HEK293 (cell line): ENCODE measurements at regions not wholly inside any gene's neighbourhood (a gene's known extent, or its start where the extent isn't known, plus 50 kb on each side); places are given as distances from the start of the nearest gene placed in this dataset.
A peak's percentile ranks its signal among the peaks of the same experiment; 100 is the strongest.

ENCODE experiments used
- CTCF ChIA-PET: fragments of 350-600 bp; formaldehyde crosslinking; extraction: SDS; loops from one replicate; lab custom pipeline; 2021; ENCODE audit warnings: antibody characterized with exemption; lab: Yijun Ruan, JAX
- POLR2A ChIA-PET: fragments of 300-600 bp; formaldehyde crosslinking; extraction: SDS; loops from one replicate; lab custom pipeline; 2020; ENCODE audit warnings: antibody characterized with exemption, inconsistent platforms; lab: Yijun Ruan, JAX
- H3K27ac ChIP-seq: fragments of 200-500 bp; sonication (Bioruptor generic); 2 replicates; pipeline ENCODE4 v1.5.1; 2014; ENCODE audit warnings: low read depth, low read length, control low read depth, inconsistent platforms; ENCODE audit errors: extremely low read depth
- H3K36me3 ChIP-seq, 2 experiments: fragments of 200-500 bp in 1 of 2; sonication (Bioruptor generic) in 1 of 2; 1 replicate in 1 of 2; 2 replicates in 1 of 2; pipeline ENCODE4 v1.5.1; 2014 to 2017; ENCODE audit warnings: inconsistent platforms in 2 of 2, low read length in 2 of 2; ENCODE audit not compliant: control insufficient read depth in 2 of 2, insufficient read depth in 1 of 2
- H3K4me1 ChIP-seq: fragments of 200-500 bp; sonication (Bioruptor generic); 2 replicates; pipeline ENCODE4 v1.5.1; 2014; ENCODE audit warnings: mild to moderate bottlenecking, low read length, inconsistent platforms; ENCODE audit not compliant: control insufficient read depth, insufficient read depth
- H3K4me3 ChIP-seq: 2 replicates; pipeline ENCODE4 v1.5.1; 2011; ENCODE audit warnings: low read depth, mild to moderate bottlenecking, control low read depth, low read length, moderate library complexity
- H3K9me3 ChIP-seq: fragments of 200-500 bp; sonication (Bioruptor generic); 2 replicates; pipeline ENCODE4 v1.5.1; 2014; ENCODE audit warnings: low read depth, low read length, inconsistent platforms; ENCODE audit not compliant: control insufficient read depth, insufficient read depth
- BCL11A ChIP-seq: fragments of 450-650 bp; formaldehyde crosslinking; IDR thresholded peaks from 2 replicates; pipeline ENCODE4 v1.5.1; 2016; ENCODE audit warnings: low read depth, missing biosample characterization, missing genetic modification characterization
- ELK4 ChIP-seq: IDR thresholded peaks from 2 replicates; pipeline ENCODE4 v1.6.1; 2011; ENCODE audit warnings: mild to moderate bottlenecking, low read depth, low read length, borderline replicate concordance
- GLIS1 ChIP-seq: fragments of 450-650 bp; formaldehyde crosslinking; IDR thresholded peaks from 2 replicates; pipeline ENCODE4 v1.5.1; 2016; ENCODE audit warnings: missing biosample characterization, missing genetic modification characterization
- IKZF3 ChIP-seq: fragments of 450-650 bp; IDR thresholded peaks from 2 replicates; pipeline ENCODE4 v1.5.0; 2018; ENCODE audit warnings: missing biosample characterization, mild to moderate bottlenecking, missing genetic modification characterization, moderate library complexity
- KLF10 ChIP-seq: fragments of 450-650 bp; IDR thresholded peaks from 2 replicates; pipeline ENCODE4 v1.5.1; 2018; ENCODE audit warnings: missing biosample characterization, mild to moderate bottlenecking, missing genetic modification characterization
- KLF7 ChIP-seq: fragments of 450-650 bp; formaldehyde crosslinking; IDR thresholded peaks from 2 replicates; pipeline ENCODE4 v1.5.1; 2016; ENCODE audit warnings: missing biosample characterization, missing genetic modification characterization, borderline replicate concordance
- MEIS1 ChIP-seq: sonication (generic); formaldehyde crosslinking; IDR thresholded peaks from 2 replicates; pipeline ENCODE4 v1.8.1; 2022; ENCODE audit warnings: missing genetic modification reagents, mild to moderate bottlenecking, borderline replicate concordance
- SETDB1 ChIP-seq: IDR thresholded peaks from one replicate; pipeline ENCODE4 v1.6.1; 2017; ENCODE audit warnings: mild to moderate bottlenecking, low read length, moderate library complexity, mixed read lengths; ENCODE audit not compliant: insufficient read length
- ZBTB6 ChIP-seq: fragments of 450-650 bp; formaldehyde crosslinking; IDR thresholded peaks from 2 replicates; pipeline ENCODE4 v1.5.1; 2017; ENCODE audit warnings: missing biosample characterization, missing genetic modification characterization
- ZBTB7A ChIP-seq: fragments of 450-650 bp; formaldehyde crosslinking; IDR thresholded peaks from 2 replicates; pipeline ENCODE4 v1.5.1; 2016; ENCODE audit warnings: low read depth, missing biosample characterization, missing genetic modification characterization
- ZNF133 ChIP-seq: fragments of 450-650 bp; formaldehyde crosslinking; IDR thresholded peaks from 2 replicates; pipeline ENCODE4 v1.5.1; 2016; ENCODE audit warnings: missing biosample characterization, missing genetic modification characterization
- ZNF146 ChIP-seq: fragments of 450-650 bp; formaldehyde crosslinking; IDR thresholded peaks from 2 replicates; pipeline ENCODE4 v1.5.1; 2016; ENCODE audit warnings: missing biosample characterization, missing genetic modification characterization
- ZNF157 ChIP-seq: fragments of 450-650 bp; formaldehyde crosslinking; IDR thresholded peaks from 2 replicates; pipeline ENCODE4 v1.5.1; 2016; ENCODE audit warnings: missing biosample characterization, missing genetic modification characterization
- ZNF19 ChIP-seq: fragments of 450-650 bp; formaldehyde crosslinking; IDR thresholded peaks from 2 replicates; pipeline ENCODE4; 2016; ENCODE audit warnings: missing biosample characterization, missing genetic modification characterization, low read depth
- ZNF2 ChIP-seq: fragments of 450-650 bp; formaldehyde crosslinking; IDR thresholded peaks from 2 replicates; pipeline ENCODE4 v1.5.1; 2016; ENCODE audit warnings: missing biosample characterization, missing genetic modification characterization
- ZNF394 ChIP-seq: fragments of 450-650 bp; formaldehyde crosslinking; IDR thresholded peaks from 2 replicates; pipeline ENCODE4 v1.5.1; 2016; ENCODE audit warnings: missing biosample characterization, missing genetic modification characterization, mild to moderate bottlenecking, moderate library complexity, borderline replicate concordance
- ZNF423 ChIP-seq: fragments of 450-650 bp; formaldehyde crosslinking; IDR thresholded peaks from 2 replicates; pipeline ENCODE4 v1.5.1; 2016; ENCODE audit warnings: missing biosample characterization, missing genetic modification characterization
- ZNF433 ChIP-seq: fragments of 450-650 bp; formaldehyde crosslinking; IDR thresholded peaks from 2 replicates; pipeline ENCODE4 v1.5.1; 2016; ENCODE audit warnings: missing biosample characterization, missing genetic modification characterization, low read depth
- ZNF530 ChIP-seq: fragments of 450-650 bp; formaldehyde crosslinking; IDR thresholded peaks from 2 replicates; pipeline ENCODE4 v1.5.1; 2016; ENCODE audit warnings: low read depth, missing biosample characterization, missing genetic modification characterization
- ZNF560 ChIP-seq: fragments of 450-650 bp; formaldehyde crosslinking; IDR thresholded peaks from 2 replicates; pipeline ENCODE4 v1.5.1; 2017; ENCODE audit warnings: missing biosample characterization, missing genetic modification characterization, borderline replicate concordance
- ZNF610 ChIP-seq: fragments of 450-650 bp; formaldehyde crosslinking; IDR thresholded peaks from 2 replicates; pipeline ENCODE4 v1.5.1; 2016; ENCODE audit warnings: missing biosample characterization, missing genetic modification characterization, borderline replicate concordance
- ZNF624 ChIP-seq: fragments of 450-650 bp; formaldehyde crosslinking; IDR thresholded peaks from 2 replicates; pipeline ENCODE4 v1.5.1; 2017; ENCODE audit warnings: missing biosample characterization, missing genetic modification characterization
- ZNF670 ChIP-seq: fragments of 450-650 bp; formaldehyde crosslinking; IDR thresholded peaks from 2 replicates; pipeline ENCODE4 v1.5.1; 2016; ENCODE audit warnings: missing biosample characterization, missing genetic modification characterization, low read depth
- ZNF768 ChIP-seq: fragments of 450-650 bp; formaldehyde crosslinking; IDR thresholded peaks from 2 replicates; pipeline ENCODE4 v1.5.1; 2018; ENCODE audit warnings: missing biosample characterization, mild to moderate bottlenecking, missing genetic modification characterization
- ZSCAN30 ChIP-seq: fragments of 450-650 bp; IDR thresholded peaks from 2 replicates; pipeline ENCODE4 v1.5.1; 2018; ENCODE audit warnings: missing biosample characterization, mild to moderate bottlenecking, missing genetic modification characterization, moderate library complexity
- TF ChIP-seq, protein P1 (sequence below): fragments of 450-650 bp; formaldehyde crosslinking; IDR thresholded peaks from 2 replicates; pipeline ENCODE4 v1.5.1; 2016; ENCODE audit warnings: missing biosample characterization, missing genetic modification characterization, low read depth

- Histone ChIP-seq H3K36me3 (no peaks in the 10 kb centered on the region), H3K27ac (no peak overlapping the region), H3K4me3 (no peak overlapping the region), H3K4me1 (no peaks in the 10 kb centered on the region), H3K9me3 (no peaks in the 10 kb centered on the region)
- CTCF ChIA-PET, result interaction anchor here (0.6 to 1.7 kb wide), 4 partner anchors 23 to 453 kb away, joined by 3 to 6 read pairs (median 4); no protein-coding TSS in a partner anchor
- POLR2A ChIA-PET, result no interaction called here
- TF ChIP-seq KLF10 (tag by site-specific recombination) (no peak), GLIS1 (tag by site-specific recombination) (0 out of 2 replicates have a peak, but pooled peaks have one; percentile 8), ZNF2 (no peak), ZNF157 (tag by site-specific recombination) (no peak)
Measured at GRCh38 chr16:86067516-86067915, 168.6 kb downstream of the IRF8 start.

DNA sequence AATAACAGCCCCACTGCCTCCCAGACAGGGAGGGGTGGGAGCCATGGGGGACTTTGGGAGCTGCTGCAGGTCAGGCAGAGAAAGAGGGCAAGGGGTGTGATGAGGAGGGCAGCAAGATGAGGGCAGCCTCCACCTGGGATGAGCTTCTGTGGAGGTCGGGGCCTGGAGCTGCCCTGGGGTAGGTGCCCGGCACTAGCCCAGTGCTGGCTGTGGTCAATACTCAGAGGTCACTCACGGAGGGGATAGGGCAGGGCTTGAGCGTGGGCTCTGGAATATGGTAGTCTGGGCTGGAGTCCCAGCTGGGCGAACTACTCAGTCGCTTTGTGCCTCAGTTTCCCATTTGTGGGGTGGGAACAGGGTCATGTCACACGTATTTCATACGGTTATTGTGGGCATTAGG, 169.0 kb downstream of the IRF8 start:
- H3K36me3 ChIP-seq, result no peaks in the 10 kb centered on the region
- no peak overlapping the region for H3K27ac ChIP-seq
- H3K4me3 ChIP-seq, result no peak overlapping the region
- ChIA-PET POLR2A (no interaction called here), CTCF (interaction anchor here (1.0 to 1.7 kb wide), 2 partner anchors 450 to 452 kb away, joined by 3 to 6 read pairs; no protein-coding TSS in a partner anchor)
- H3K4me1 ChIP-seq, result no peaks in the 10 kb centered on the region
- TF ChIP-seq SETDB1 (no peak), ZBTB7A (tag by site-specific recombination) (no peak), ZNF670 (tag by site-specific recombination) (no peak), ZNF423 (tag by site-specific recombination) (no peak), ZBTB6 (tag by site-specific recombination) (no peak), BCL11A (tag by site-specific recombination) (no peak), ELK4 (no peak), ZNF768 (tag by site-specific recombination) (no peak), ZNF610 (tag by site-specific recombination) (no peak), ZNF433 (tag by site-specific recombination) (no peak), ZNF560 (no peak), KLF7 (tag by site-specific recombination) (no peak), ZNF394 (tag by site-specific recombination) (no peak), IKZF3 (no peak)
- no peaks in the 10 kb centered on the region for H3K9me3 ChIP-seq

DNA sequence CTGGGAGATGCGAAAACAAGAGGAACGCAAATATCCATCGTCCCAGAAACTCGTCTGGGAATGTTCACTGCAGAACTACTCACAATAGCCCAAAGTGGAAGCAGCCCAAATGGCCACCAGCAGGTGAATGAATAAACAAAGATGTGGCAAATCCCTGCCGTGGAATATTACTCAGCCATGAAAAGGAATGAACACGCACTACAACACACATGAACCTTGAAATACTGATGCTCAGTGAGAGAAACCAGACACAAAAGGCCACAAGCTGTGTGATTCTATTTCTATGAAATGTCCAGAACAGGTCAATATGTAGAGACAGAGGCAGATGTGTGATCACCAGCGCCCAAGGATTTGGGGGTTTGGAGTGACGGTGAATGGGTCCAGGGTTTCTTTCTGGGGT, 169.8 kb downstream of the IRF8 start:
- CTCF ChIA-PET, result no interaction called here
- Histone ChIP-seq H3K27ac (no peak overlapping the region), H3K4me3 (no peak overlapping the region), H3K9me3 (no peaks in the 10 kb centered on the region), H3K36me3 (no peaks in the 10 kb centered on the region), H3K4me1 (no peaks in the 10 kb centered on the region)
- POLR2A ChIA-PET, result no interaction called here
- TF ChIP-seq ZNF530 (tag by site-specific recombination) (no peak), ZNF624 (tag by site-specific recombination) (no peak), ZSCAN30 (tag by site-specific recombination) (no peak), ZNF19 (tag by site-specific recombination) (no peak), ZNF133 (tag by site-specific recombination) (no peak), ZNF146 (tag by site-specific recombination) (peak; percentile 90), MEIS1 (CRISPR knock-in tag) (no peak)
- TF ChIP-seq, protein P1, sequence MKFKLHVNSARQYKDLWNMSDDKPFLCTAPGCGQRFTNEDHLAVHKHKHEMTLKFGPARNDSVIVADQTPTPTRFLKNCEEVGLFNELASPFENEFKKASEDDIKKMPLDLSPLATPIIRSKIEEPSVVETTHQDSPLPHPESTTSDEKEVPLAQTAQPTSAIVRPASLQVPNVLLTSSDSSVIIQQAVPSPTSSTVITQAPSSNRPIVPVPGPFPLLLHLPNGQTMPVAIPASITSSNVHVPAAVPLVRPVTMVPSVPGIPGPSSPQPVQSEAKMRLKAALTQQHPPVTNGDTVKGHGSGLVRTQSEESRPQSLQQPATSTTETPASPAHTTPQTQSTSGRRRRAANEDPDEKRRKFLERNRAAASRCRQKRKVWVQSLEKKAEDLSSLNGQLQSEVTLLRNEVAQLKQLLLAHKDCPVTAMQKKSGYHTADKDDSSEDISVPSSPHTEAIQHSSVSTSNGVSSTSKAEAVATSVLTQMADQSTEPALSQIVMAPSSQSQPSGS (tag by site-specific recombination), result no peak
